Ishikawa (cell line): ENCODE measurements at regions not wholly inside any gene's neighbourhood (a gene's known extent, or its start where the extent isn't known, plus 50 kb on each side); places are given as distances from the start of the nearest gene placed in this dataset.

ENCODE experiments used
- CEBPB ChIP-seq: IDR thresholded peaks from 2 replicates; pipeline ENCODE4 v1.6.1; 2012
- CREB1 ChIP-seq: IDR thresholded peaks from 2 replicates; pipeline ENCODE4 v1.6.1; 2012; ENCODE audit warnings: low read depth
- EGR1 ChIP-seq: IDR thresholded peaks from 2 replicates; pipeline ENCODE4 v1.6.1; 2012
- EP300 ChIP-seq: IDR thresholded peaks from 2 replicates; pipeline ENCODE4 v1.6.1; 2012; ENCODE audit warnings: borderline replicate concordance
- FOXM1 ChIP-seq: IDR thresholded peaks from 2 replicates; pipeline ENCODE4 v1.6.1; 2012; ENCODE audit warnings: low read depth, borderline replicate concordance
- NFIC ChIP-seq: IDR thresholded peaks from 2 replicates; pipeline ENCODE4 v1.6.1; 2012
- RAD21 ChIP-seq: IDR thresholded peaks from 2 replicates; pipeline ENCODE4 v1.6.1; 2012; ENCODE audit warnings: low read depth
- TAF1 ChIP-seq: IDR thresholded peaks from 2 replicates; pipeline ENCODE4 v1.6.1; 2012; ENCODE audit warnings: low read depth, mild to moderate bottlenecking
- TCF12 ChIP-seq: IDR thresholded peaks from 2 replicates; pipeline ENCODE4 v1.6.1; 2012; ENCODE audit warnings: low read depth
- TEAD4 ChIP-seq: IDR thresholded peaks from 2 replicates; pipeline ENCODE4 v1.6.1; 2012
- YY1 ChIP-seq: IDR thresholded peaks from 2 replicates; pipeline ENCODE4 v1.6.1; 2012; ENCODE audit warnings: low read depth
- ZBTB7A ChIP-seq: IDR thresholded peaks from 2 replicates; pipeline ENCODE4 v1.6.1; 2012; ENCODE audit warnings: low read depth
- TF ChIP-seq, protein P1 (sequence below): IDR thresholded peaks from 2 replicates; pipeline ENCODE4 v1.6.1; 2012; ENCODE audit warnings: low read depth, mild to moderate bottlenecking
- TF ChIP-seq, protein P2 (sequence below): IDR thresholded peaks from 2 replicates; pipeline ENCODE4 v1.6.1; 2012
- TF ChIP-seq, protein P3 (sequence below): IDR thresholded peaks from 2 replicates; pipeline ENCODE4 v1.6.1; 2012

DNA sequence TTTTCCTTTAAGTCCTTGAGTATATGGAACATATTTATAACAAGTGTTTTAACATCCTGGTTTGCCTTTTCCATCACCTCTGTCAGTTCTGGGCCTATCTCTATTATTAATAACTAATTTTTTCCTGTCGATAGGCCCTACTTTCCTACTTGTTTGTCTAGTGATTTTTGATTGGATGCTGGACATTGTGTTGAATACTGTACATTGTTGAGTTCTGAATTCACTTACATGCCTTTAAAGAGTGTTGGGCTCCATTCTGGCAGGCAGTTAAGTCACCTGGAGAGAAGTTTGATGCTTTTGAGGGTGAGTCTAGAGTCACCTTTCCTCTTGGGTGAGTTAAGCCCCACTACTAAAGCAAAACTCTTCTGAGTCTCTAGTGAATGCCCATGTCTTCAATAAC lies 77.5 kb upstream of the C14orf180 start:
- no peak for TF ChIP-seq CEBPB
- no peak for TF ChIP-seq TAF1
- TF ChIP-seq, protein P1, sequence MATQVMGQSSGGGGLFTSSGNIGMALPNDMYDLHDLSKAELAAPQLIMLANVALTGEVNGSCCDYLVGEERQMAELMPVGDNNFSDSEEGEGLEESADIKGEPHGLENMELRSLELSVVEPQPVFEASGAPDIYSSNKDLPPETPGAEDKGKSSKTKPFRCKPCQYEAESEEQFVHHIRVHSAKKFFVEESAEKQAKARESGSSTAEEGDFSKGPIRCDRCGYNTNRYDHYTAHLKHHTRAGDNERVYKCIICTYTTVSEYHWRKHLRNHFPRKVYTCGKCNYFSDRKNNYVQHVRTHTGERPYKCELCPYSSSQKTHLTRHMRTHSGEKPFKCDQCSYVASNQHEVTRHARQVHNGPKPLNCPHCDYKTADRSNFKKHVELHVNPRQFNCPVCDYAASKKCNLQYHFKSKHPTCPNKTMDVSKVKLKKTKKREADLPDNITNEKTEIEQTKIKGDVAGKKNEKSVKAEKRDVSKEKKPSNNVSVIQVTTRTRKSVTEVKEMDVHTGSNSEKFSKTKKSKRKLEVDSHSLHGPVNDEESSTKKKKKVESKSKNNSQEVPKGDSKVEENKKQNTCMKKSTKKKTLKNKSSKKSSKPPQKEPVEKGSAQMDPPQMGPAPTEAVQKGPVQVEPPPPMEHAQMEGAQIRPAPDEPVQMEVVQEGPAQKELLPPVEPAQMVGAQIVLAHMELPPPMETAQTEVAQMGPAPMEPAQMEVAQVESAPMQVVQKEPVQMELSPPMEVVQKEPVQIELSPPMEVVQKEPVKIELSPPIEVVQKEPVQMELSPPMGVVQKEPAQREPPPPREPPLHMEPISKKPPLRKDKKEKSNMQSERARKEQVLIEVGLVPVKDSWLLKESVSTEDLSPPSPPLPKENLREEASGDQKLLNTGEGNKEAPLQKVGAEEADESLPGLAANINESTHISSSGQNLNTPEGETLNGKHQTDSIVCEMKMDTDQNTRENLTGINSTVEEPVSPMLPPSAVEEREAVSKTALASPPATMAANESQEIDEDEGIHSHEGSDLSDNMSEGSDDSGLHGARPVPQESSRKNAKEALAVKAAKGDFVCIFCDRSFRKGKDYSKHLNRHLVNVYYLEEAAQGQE = no peak
- no peak for TF ChIP-seq YY1
- no peak for TF ChIP-seq ZBTB7A

DNA sequence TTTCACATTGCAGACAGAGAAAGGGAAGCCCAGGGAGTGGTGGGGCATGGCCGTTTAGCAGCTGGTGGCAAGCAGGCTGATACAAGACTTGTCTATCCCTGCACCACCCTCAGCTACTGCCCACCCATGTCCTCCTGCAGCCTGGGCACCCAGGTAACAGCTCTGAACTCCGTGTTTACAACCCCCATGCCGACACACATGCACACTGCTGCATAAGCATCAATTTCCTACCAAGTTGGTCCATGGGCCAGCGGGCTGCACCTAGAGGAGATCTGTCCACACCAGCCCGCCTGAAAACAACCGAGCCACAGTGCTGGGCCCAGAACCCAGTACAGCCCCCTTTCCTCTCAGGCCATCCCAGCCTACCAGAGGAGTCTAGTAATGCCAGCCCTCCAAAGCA lies 75.9 kb upstream of the C14orf180 start:
- TF ChIP-seq ZBTB7A (no peak), EGR1 (no peak), CEBPB (no peak), TCF12 (no peak), FOXM1 (no peak), CREB1 (no peak), NFIC (no peak), EP300 (no peak), TEAD4 (no peak), YY1 (no peak), TAF1 (no peak), RAD21 (no peak)
- TF ChIP-seq, protein P1 = no peak
- TF ChIP-seq, protein P2, sequence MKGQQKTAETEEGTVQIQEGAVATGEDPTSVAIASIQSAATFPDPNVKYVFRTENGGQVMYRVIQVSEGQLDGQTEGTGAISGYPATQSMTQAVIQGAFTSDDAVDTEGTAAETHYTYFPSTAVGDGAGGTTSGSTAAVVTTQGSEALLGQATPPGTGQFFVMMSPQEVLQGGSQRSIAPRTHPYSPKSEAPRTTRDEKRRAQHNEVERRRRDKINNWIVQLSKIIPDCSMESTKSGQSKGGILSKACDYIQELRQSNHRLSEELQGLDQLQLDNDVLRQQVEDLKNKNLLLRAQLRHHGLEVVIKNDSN = no peak
- TF ChIP-seq, protein P3, sequence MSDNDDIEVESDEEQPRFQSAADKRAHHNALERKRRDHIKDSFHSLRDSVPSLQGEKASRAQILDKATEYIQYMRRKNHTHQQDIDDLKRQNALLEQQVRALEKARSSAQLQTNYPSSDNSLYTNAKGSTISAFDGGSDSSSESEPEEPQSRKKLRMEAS = no peak

DNA sequence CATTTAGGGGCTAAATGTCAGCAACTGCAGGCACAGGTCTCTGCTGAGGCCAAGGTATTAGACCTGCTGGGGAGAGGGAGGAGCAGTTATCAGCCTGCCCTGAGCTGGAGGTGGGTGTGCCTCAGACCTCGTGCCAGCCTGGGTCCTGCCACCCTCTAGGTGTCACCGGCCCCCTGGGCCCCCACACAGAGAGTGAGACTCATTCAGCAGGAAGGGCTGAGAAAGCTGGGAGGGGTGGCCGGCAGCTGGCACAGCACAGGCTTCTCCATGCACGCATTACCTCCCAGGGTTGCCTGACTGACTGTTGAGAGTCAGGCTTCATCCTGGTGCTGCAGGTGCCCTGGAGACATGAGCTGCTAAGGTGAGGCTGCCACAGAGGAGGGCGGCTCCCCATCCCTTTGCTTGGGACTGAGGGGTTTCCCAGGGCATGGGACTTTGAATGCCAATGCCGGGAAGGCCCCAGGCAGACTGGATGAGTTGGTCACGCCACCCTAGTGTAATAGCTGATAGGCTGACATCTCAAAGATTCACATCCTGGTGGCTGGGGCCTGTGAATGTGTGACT lies 75.3 kb upstream of the C14orf180 start:
- TF ChIP-seq CREB1 = no peak
- no peak for TF ChIP-seq CEBPB
- TF ChIP-seq EP300 = no peak
- TF ChIP-seq, protein P2 = no peak
- TF ChIP-seq, protein P1 = no peak
- no peak for TF ChIP-seq TAF1
- TF ChIP-seq RAD21 = no peak
- TF ChIP-seq, protein P3 = no peak
- no peak for TF ChIP-seq TEAD4
- TF ChIP-seq NFIC = no peak
- no peak for TF ChIP-seq ZBTB7A
- TF ChIP-seq EGR1 = no peak
- no peak for TF ChIP-seq FOXM1
- no peak for TF ChIP-seq YY1
- no peak for TF ChIP-seq TCF12

DNA sequence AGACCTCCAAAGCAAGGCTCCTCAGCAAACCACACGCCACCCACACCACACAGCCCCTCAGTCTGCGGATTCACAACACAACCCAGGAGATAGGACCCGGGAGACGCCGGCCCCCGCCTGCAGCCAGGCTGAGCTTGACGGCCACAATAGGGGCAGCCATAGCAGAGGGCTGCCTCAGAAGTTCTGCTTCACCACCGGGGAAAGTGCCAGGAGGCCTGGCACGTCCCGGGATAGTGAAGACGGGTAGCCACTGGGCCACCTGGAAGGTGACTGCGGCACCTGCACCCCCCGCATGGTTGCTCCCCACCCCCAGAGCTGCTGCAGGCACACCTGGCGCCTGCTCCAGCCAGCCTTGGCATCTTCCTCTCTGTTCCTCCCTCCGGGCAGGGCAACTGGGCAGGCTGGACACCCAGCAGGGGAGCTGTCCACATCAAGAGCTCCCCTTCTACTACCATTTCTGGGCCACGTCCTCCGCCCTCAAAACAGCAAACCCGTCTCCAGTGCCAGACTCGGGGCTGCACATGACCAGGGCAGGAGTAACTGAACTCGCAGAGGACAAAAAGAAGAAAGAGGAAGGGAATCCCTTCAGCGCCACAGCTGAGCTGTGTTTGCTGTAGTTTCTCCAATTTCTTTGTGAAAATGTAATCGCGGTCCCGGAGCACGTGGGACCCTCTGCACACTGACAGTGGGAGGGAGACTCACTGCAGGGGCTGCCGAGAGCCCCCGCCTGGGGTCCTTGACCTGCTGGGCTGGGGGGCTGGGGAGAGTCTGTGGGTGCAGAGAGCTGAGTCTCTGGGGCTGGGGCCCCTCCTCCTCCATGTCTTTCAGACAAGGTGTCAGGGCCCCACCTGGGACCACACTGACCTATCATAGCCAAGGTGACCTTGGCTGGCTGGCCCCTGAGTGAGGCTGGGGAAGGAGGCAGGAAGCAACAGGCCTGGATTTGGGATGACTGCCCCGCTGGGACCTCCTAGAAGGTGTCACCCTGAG lies 74.2 kb upstream of the C14orf180 start:
- TF ChIP-seq TAF1 = no peak
- TF ChIP-seq, protein P3 = no peak
- no peak for TF ChIP-seq RAD21
- no peak for TF ChIP-seq FOXM1
- TF ChIP-seq CEBPB = no peak
- no peak for TF ChIP-seq TEAD4
